GM12878 (cell line): ENCODE measurements at regions not wholly inside any gene's neighbourhood (a gene's known extent, or its start where the extent isn't known, plus 50 kb on each side); places are given as distances from the start of the nearest gene placed in this dataset.

Experiments
- ATAC-seq: fragments of 200-7000 bp; cut with Tn5 transposase; 3 replicates; pipeline ENCODE4 v1.9.1; 2020; ENCODE audit warnings: mild to moderate bottlenecking, moderate library complexity
- BruUV-seq: library from RNA; stranded (reverse); fragments of 400-500 nt; replicated peaks from 2 replicates; lab custom pipeline; 2021; lab: Mats Ljungman, UMichigan
- CTCF ChIA-PET: fragments of 300-600 bp; sonication (Branson Sonifier 250); formaldehyde crosslinking; extraction: SDS; loops from one replicate; lab custom pipeline; 2021; ENCODE audit warnings: inconsistent platforms; lab: Yijun Ruan, JAX
- POLR2A ChIA-PET: fragments of 350-600 bp; formaldehyde crosslinking; extraction: SDS; loops from one replicate; lab custom pipeline; 2021; ENCODE audit warnings: inconsistent platforms; lab: Charles Lee
- RAD21 ChIA-PET: fragments of 300-600 bp; sonication (Branson Sonifier 250); formaldehyde crosslinking; loops from one replicate; lab custom pipeline; 2023; ENCODE audit warnings: antibody characterized with exemption; ENCODE audit not compliant: unreplicated experiment; lab: Charles Lee
- SMC1A ChIA-PET: fragments of 300-600 bp; sonication (Branson Sonifier 250); formaldehyde crosslinking; loops from one replicate; lab custom pipeline; 2023; ENCODE audit not compliant: unreplicated experiment, uncharacterized antibody; lab: Charles Lee
- DNase-seq: peaks from one replicate; pipeline ENCODE4 v3.0.0-alpha.2; 2011; ENCODE audit warnings: low read depth, low spot score
- FAIRE-seq: peaks from 3 replicates; lab custom pipeline; 2011; peaks lifted over from hg19 to GRCh38; lab: Jason Lieb, UNC
- H2AFZ ChIP-seq: 2 replicates; pipeline ENCODE4 v1.6.0; 2011; ENCODE audit warnings: low read depth, low read length, control low read depth; ENCODE audit not compliant: control insufficient read depth
- H3K27ac ChIP-seq: 2 replicates; pipeline ENCODE4 v1.5.1; 2011; ENCODE audit warnings: control low read depth; ENCODE audit not compliant: control insufficient read depth, insufficient read depth
- H3K27me3 ChIP-seq, 2 experiments: replicated peaks in 1 of 2; 2 replicates each; pipeline versions ENCODE4 v1.6.0 to v1.6.1; 2011; ENCODE audit warnings: low read length in 1 of 2; ENCODE audit not compliant: control insufficient read depth in 2 of 2, insufficient read depth in 2 of 2
- H3K36me3 ChIP-seq, 2 experiments: 2 replicates each; pipeline ENCODE4 v1.5.1; 2011; ENCODE audit warnings: low read length in 1 of 2; ENCODE audit not compliant: control insufficient read depth in 2 of 2, insufficient read depth in 2 of 2
- H3K4me1 ChIP-seq: 2 replicates; pipeline ENCODE4 v1.6.1; 2011; ENCODE audit warnings: mild to moderate bottlenecking, low read length, moderate library complexity, mixed read lengths; ENCODE audit not compliant: control insufficient read depth, insufficient read depth
- H3K4me2 ChIP-seq: 2 replicates; pipeline ENCODE4 v1.6.0; 2011; ENCODE audit warnings: control low read depth; ENCODE audit not compliant: control insufficient read depth, insufficient read depth
- H3K4me3 ChIP-seq: fragments of 200-600 bp; sonication (generic); 2 replicates; pipeline ENCODE4 v1.5.1; 2016
- H3K79me2 ChIP-seq: 2 replicates; pipeline ENCODE4 v1.6.0; 2011; ENCODE audit warnings: low read length; ENCODE audit not compliant: control insufficient read depth, insufficient read depth
- H3K9ac ChIP-seq: 2 replicates; pipeline ENCODE4 v1.8.0; 2011; ENCODE audit warnings: low read length, control low read depth, mixed read lengths; ENCODE audit not compliant: control insufficient read depth, insufficient read depth
- H3K9me3 ChIP-seq: replicated peaks from 3 replicates; pipeline ENCODE4 v1.5.1; 2011; ENCODE audit warnings: mild to moderate bottlenecking, low read length; ENCODE audit not compliant: control insufficient read depth, insufficient read depth
- H4K20me1 ChIP-seq: 2 replicates; pipeline ENCODE4 v1.6.0; 2011; ENCODE audit not compliant: control insufficient read depth, insufficient read depth
- BCL11A ChIP-seq: IDR thresholded peaks from 2 replicates; pipeline ENCODE4 v1.6.1; 2011; ENCODE audit warnings: low read depth, low read length
- CEBPZ ChIP-seq: fragments of 150-350 bp; IDR thresholded peaks from 2 replicates; pipeline ENCODE4 v1.6.1; 2016; ENCODE audit warnings: low read depth, low read length
- IKZF1 ChIP-seq: fragments of 450-650 bp; conservative IDR thresholded peaks from 2 replicates; pipeline ENCODE4 v1.6.1; 2017; ENCODE audit warnings: antibody characterized with exemption, mild to moderate bottlenecking
- KAT2A ChIP-seq: conservative IDR thresholded peaks from 2 replicates; pipeline ENCODE4 v1.6.1; 2011; ENCODE audit warnings: low read depth, low read length; ENCODE audit not compliant: control insufficient read depth
- NFIC ChIP-seq: IDR thresholded peaks from 2 replicates; pipeline ENCODE4 v1.6.1; 2012; ENCODE audit warnings: low read depth, mild to moderate bottlenecking, inconsistent platforms, low read length, moderate library complexity
- POLR2AphosphoS2 ChIP-seq: IDR thresholded peaks from 2 replicates; pipeline ENCODE4 v1.6.1; 2011; ENCODE audit warnings: low read depth, mild to moderate bottlenecking, low read length, improper control_type of control experiment, moderate library complexity
- POLR2AphosphoS5 ChIP-seq: IDR thresholded peaks from 2 replicates; pipeline ENCODE4 v1.6.1; 2011; ENCODE audit warnings: mild to moderate bottlenecking, low read length, inconsistent platforms
- SIN3A ChIP-seq: IDR thresholded peaks from 2 replicates; pipeline ENCODE4 v1.6.1; 2012; ENCODE audit warnings: low read depth, low read length, improper control_type of control experiment
- SREBF2 ChIP-seq: IDR thresholded peaks from 2 replicates; pipeline ENCODE4 v1.6.1; 2012; ENCODE audit warnings: mild to moderate bottlenecking, low read length
- TCF12 ChIP-seq: IDR thresholded peaks from 2 replicates; pipeline ENCODE4 v1.6.1; 2011; ENCODE audit warnings: low read depth, mild to moderate bottlenecking, low read length
- ZBED1 ChIP-seq: IDR thresholded peaks from 2 replicates; pipeline ENCODE4 v1.6.1; 2016; ENCODE audit warnings: borderline replicate concordance
- ZNF24 ChIP-seq: fragments of 450-650 bp; IDR thresholded peaks from 2 replicates; pipeline ENCODE4 v1.6.1; 2017; ENCODE audit warnings: antibody characterized with exemption, mild to moderate bottlenecking
- ZNF274 ChIP-seq: IDR thresholded peaks from one replicate; pipeline ENCODE4 v1.8.0; 2011; ENCODE audit not compliant: insufficient read length, insufficient read depth
- WGBS: methylation state at CpG from one replicate; pipeline ENCODE4 v1.1.6; 2016; ENCODE audit warnings: low lambda C conversion rate; ENCODE audit not compliant: insufficient replicate concordance, insufficient coverage; ENCODE audit errors: missing lambda C conversion rate; 5-methylcytosine and 5-hydroxymethylcytosine counted together
- in situ Hi-C: fragments of 300-500 bp; cut with MboI; formaldehyde crosslinking; loops from 9 replicates; pipeline ENCODE4 v1.14.3; 2018; ENCODE audit warnings: mixed read lengths
- intact Hi-C: fragments of 100-400 bp; cut with micrococcal nuclease; formaldehyde crosslinking; loops from one replicate; pipeline ENCODE4 v1.14.2; 2022; ENCODE audit not compliant: unreplicated experiment
- TF ChIP-seq, protein P1 (sequence below): IDR thresholded peaks from 2 replicates; pipeline ENCODE4 v1.6.1; 2011; ENCODE audit warnings: mild to moderate bottlenecking, low read depth, low read length, moderate library complexity; ENCODE audit not compliant: insufficient replicate concordance
- TF ChIP-seq, protein P2 (sequence below): fragments of 450-650 bp; IDR thresholded peaks from 2 replicates; pipeline ENCODE4 v1.6.1; 2014; ENCODE audit warnings: mild to moderate bottlenecking

DNA sequence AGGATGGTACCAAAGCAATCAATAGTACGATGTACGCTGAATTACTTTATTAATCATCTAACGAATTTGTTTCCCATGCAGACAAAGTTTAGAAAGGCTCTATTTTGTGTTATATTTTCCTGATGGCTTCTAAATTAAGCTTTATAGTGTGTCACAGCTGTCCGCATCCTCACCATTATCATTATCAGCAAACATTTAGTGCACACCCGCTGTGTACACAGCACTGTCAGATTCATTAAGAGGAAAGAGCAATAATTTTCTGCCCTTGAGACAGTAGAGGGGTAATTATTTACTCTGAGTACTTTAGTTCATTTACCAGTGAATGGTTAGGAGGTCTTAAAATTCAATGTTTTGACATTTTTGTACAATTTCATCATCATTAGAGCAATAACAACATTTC is 233.3 kb upstream of the PTPRZ1 start:
- no peaks in the 10 kb centered on the region for H3K27me3 ChIP-seq
- ChIA-PET RAD21 (no interaction called here), POLR2A (no interaction called here), SMC1A (no interaction called here), CTCF (interaction anchor here (0.7 kb wide), 1 partner anchor 17 kb away, joined by 4 read pairs; no protein-coding TSS in a partner anchor)
- H3K4me1 ChIP-seq: no peaks in the 10 kb centered on the region
- no peak overlapping the region for H2AFZ ChIP-seq
- intact Hi-C loops (no loop called here), in situ Hi-C loops (no loop called here)
- no peak overlapping the region for H3K27ac ChIP-seq
- 80% methylated on average over 5 of the region's 5 CpGs for WGBS
- no peak overlapping the region for H3K4me2 ChIP-seq
- no peaks in the 10 kb centered on the region for H3K79me2 ChIP-seq
- ATAC-seq (no peak), FAIRE-seq (no peak), DNase-seq (no peak)
- H3K9ac ChIP-seq: no peak overlapping the region
- no peaks in the 10 kb centered on the region for H3K9me3 ChIP-seq
- H3K36me3 ChIP-seq: no peaks in the 10 kb centered on the region
- BruUV-seq: no TSS peak
- no peak overlapping the region for H3K4me3 ChIP-seq
- no peak for TF ChIP-seq ZNF274
- no peaks in the 10 kb centered on the region for H4K20me1 ChIP-seq

GRCh38 chr7:121638286-121638685 is 234.7 kb upstream of the PTPRZ1 start:
- Histone ChIP-seq H2AFZ (no peak overlapping the region), H3K9ac (no peak overlapping the region), H3K4me3 (no peak overlapping the region), H3K4me1 (no peaks in the 10 kb centered on the region), H3K9me3 (no peaks in the 10 kb centered on the region), H3K27ac (no peak overlapping the region), H3K27me3 (no peaks in the 10 kb centered on the region), H3K4me2 (no peak overlapping the region), H3K36me3 (no peaks in the 10 kb centered on the region), H3K79me2 (no peaks in the 10 kb centered on the region), H4K20me1 (no peaks in the 10 kb centered on the region)
- in situ Hi-C loops: no loop called here
- CTCF ChIA-PET: no interaction called here
- intact Hi-C loops: no loop called here
- SMC1A ChIA-PET: no interaction called here
- no TSS peak for BruUV-seq
- DNase-seq (no peak), ATAC-seq (no peak), FAIRE-seq (no peak)
- RAD21 ChIA-PET: no interaction called here
- POLR2A ChIA-PET: no interaction called here
- WGBS: 46% methylated on average over 3 of the region's 3 CpGs
- TF ChIP-seq ZNF24: no peak
- TF ChIP-seq, protein P1, sequence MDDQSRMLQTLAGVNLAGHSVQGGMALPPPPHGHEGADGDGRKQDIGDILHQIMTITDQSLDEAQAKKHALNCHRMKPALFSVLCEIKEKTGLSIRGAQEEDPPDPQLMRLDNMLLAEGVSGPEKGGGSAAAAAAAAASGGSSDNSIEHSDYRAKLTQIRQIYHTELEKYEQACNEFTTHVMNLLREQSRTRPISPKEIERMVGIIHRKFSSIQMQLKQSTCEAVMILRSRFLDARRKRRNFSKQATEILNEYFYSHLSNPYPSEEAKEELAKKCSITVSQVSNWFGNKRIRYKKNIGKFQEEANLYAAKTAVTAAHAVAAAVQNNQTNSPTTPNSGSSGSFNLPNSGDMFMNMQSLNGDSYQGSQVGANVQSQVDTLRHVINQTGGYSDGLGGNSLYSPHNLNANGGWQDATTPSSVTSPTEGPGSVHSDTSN: no peak
- TF ChIP-seq CEBPZ: no peak
- TF ChIP-seq, protein P2, sequence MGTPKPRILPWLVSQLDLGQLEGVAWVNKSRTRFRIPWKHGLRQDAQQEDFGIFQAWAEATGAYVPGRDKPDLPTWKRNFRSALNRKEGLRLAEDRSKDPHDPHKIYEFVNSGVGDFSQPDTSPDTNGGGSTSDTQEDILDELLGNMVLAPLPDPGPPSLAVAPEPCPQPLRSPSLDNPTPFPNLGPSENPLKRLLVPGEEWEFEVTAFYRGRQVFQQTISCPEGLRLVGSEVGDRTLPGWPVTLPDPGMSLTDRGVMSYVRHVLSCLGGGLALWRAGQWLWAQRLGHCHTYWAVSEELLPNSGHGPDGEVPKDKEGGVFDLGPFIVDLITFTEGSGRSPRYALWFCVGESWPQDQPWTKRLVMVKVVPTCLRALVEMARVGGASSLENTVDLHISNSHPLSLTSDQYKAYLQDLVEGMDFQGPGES: no peak
- no peak for TF ChIP-seq POLR2AphosphoS2
- no peak for TF ChIP-seq SREBF2
- no peak for TF ChIP-seq NFIC
- no peak for TF ChIP-seq ZBED1
- TF ChIP-seq BCL11A: no peak
- TF ChIP-seq KAT2A: no peak
- TF ChIP-seq TCF12: no peak
- TF ChIP-seq IKZF1: no peak
- no peak for TF ChIP-seq POLR2AphosphoS5
- no peak for TF ChIP-seq SIN3A
